ENCODE measurements at regions not wholly inside any gene's neighbourhood (a gene's known extent, or its start where the extent isn't known, plus 50 kb on each side); places are given as distances from the start of the nearest gene placed in this dataset.

DNA sequence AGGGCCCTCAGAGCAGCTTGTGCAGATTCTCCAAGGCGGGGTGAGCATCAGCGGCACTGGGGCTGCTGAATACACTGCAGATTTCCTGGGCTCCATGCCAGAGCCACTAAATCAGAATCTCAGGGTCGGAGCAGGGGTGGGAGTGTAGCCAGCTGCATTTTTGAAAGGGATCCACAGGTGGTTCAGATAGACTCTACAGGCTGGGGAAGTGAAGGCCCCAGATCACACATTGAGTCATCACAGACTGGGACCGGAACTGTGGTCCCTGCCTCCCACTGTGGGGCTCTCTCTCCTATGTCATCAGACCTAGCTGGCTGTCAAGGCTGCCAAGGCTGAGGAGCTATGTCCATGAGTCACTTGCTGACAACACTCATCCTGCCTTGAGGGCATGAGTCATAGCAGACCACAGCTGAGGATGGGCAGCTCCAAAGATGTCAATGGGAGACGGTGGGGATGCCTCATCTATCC lies 162.3 kb upstream of the MAMLD1 start (continued):
- TF ChIP-seq, protein P1, sequence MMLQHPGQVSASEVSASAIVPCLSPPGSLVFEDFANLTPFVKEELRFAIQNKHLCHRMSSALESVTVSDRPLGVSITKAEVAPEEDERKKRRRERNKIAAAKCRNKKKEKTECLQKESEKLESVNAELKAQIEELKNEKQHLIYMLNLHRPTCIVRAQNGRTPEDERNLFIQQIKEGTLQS (CRISPR knock-in tag; IDR thresholded peaks at IDR 0.05), result peak; percentile 51; the same call in 1 of the 2 replicates
- TF ChIP-seq MED8 (CRISPR knock-in tag; IDR thresholded peaks at IDR 0.05; ENCODE audit: insufficient replicate concordance) (no peak), GTF2F1 (IDR thresholded peaks at IDR 0.05; ENCODE audit: low read length) (no peak), GABPB1 (CRISPR knock-in tag; IDR thresholded peaks at IDR 0.05) (peak; percentile 33; the same call in 1 of the 2 replicates)
- TF ChIP-seq, protein P2, sequence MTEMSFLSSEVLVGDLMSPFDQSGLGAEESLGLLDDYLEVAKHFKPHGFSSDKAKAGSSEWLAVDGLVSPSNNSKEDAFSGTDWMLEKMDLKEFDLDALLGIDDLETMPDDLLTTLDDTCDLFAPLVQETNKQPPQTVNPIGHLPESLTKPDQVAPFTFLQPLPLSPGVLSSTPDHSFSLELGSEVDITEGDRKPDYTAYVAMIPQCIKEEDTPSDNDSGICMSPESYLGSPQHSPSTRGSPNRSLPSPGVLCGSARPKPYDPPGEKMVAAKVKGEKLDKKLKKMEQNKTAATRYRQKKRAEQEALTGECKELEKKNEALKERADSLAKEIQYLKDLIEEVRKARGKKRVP (CRISPR knock-in tag; IDR thresholded peaks at IDR 0.05), result peak in 1 of 2 experiments; percentile 45; a peak in 1 of 4 replicates

DNA sequence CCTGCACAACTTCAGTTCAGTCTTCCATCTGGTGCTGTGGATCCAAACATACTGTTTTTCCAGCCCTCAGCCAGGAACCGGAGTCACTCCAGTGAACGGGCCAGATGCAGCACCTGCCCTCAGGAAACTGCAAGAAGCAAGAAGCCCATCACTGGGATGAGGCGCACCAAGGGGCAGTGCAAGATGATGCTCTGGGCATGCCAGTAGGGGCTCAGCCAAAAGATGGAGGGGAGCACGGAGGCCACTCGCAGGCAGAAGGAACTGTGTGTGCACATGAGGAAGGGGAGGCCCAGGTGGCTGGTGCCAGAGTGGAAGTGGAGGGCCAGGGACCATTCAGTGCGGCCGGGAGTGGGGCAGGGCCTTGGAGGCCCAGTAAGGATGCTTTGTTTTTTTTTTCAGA lies 161.7 kb upstream of the MAMLD1 start:
- no peaks in the 10 kb centered on the region for H3K36me3 ChIP-seq (replicated peaks in 1 of 2; ENCODE audit: control insufficient read depth in 1 of 2, insufficient read depth in 2 of 2, low read length in 2 of 2)
- no peak overlapping the region for H3K27ac ChIP-seq (ENCODE audit: extremely low read length, insufficient read depth, low read length)
- H3K9ac ChIP-seq (ENCODE audit: insufficient read depth, low read depth, low read length), result no peak overlapping the region
- whole genome bisulfite sequencing (ENCODE audit: low lambda C conversion rate), result 17% methylated on average over 4 of the region's 7 CpGs
- CTCF ChIA-PET (ENCODE audit: low intra/inter-chr PET ratio, low total read pairs), result no interaction called here
- TF ChIP-seq KDM4B (CRISPR knock-in tag; IDR thresholded peaks at IDR 0.05), result no peak
- TF ChIP-seq HDAC2 (CRISPR knock-in tag; IDR thresholded peaks at IDR 0.05), result no peak
- TF ChIP-seq ZNF720 (CRISPR knock-in tag; IDR thresholded peaks at IDR 0.05), result no peak
- TF ChIP-seq, protein P3, sequence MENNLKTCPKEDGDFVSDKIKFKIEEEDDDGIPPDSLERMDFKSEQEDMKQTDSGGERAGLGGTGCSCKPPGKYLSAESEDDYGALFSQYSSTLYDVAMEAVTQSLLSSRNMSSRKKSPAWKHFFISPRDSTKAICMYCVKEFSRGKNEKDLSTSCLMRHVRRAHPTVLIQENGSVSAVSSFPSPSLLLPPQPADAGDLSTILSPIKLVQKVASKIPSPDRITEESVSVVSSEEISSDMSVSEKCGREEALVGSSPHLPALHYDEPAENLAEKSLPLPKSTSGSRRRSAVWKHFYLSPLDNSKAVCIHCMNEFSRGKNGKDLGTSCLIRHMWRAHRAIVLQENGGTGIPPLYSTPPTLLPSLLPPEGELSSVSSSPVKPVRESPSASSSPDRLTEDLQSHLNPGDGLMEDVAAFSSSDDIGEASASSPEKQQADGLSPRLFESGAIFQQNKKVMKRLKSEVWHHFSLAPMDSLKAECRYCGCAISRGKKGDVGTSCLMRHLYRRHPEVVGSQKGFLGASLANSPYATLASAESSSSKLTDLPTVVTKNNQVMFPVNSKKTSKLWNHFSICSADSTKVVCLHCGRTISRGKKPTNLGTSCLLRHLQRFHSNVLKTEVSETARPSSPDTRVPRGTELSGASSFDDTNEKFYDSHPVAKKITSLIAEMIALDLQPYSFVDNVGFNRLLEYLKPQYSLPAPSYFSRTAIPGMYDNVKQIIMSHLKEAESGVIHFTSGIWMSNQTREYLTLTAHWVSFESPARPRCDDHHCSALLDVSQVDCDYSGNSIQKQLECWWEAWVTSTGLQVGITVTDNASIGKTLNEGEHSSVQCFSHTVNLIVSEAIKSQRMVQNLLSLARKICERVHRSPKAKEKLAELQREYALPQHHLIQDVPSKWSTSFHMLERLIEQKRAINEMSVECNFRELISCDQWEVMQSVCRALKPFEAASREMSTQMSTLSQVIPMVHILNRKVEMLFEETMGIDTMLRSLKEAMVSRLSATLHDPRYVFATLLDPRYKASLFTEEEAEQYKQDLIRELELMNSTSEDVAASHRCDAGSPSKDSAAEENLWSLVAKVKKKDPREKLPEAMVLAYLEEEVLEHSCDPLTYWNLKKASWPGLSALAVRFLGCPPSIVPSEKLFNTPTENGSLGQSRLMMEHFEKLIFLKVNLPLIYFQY (CRISPR knock-in tag; IDR thresholded peaks at IDR 0.05; ENCODE audit: borderline replicate concordance), result no peak
- H3K4me3 ChIP-seq (replicated peaks in 1 of 3; ENCODE audit: insufficient read depth in 1 of 3, low read depth in 2 of 3, low read length in 3 of 3), result no peak overlapping the region
- FAIRE-seq (no peak), ATAC-seq (no peak), DNase-seq (ENCODE audit: low spot score) (no peak)
- no TSS peak for BruUV-seq (replicated peaks)
- no peaks in the 10 kb centered on the region for H3K4me1 ChIP-seq (ENCODE audit: insufficient read depth, low read length)
- H3K9me3 ChIP-seq (ENCODE audit: low read length), result no peaks in the 10 kb centered on the region
- intact Hi-C loops (cut with micrococcal nuclease; ENCODE audit: unreplicated experiment) (no loop called here), in situ Hi-C loops (cut with HindIII; ENCODE audit: extremely low pct_ligation_motif_present, low pct_unique_long_range_greater_than_20kb) (no loop called here)
- H3K27me3 ChIP-seq (ENCODE audit: control insufficient read depth in 1 of 2, insufficient read depth in 2 of 2, low read length in 2 of 2), result no peaks in the 10 kb centered on the region
- no peaks in the 10 kb centered on the region for H4K20me1 ChIP-seq (ENCODE audit: insufficient read depth, low read length)
- H3K4me2 ChIP-seq (ENCODE audit: low read depth, low read length), result no peak overlapping the region
- no peaks in the 10 kb centered on the region for H3K79me2 ChIP-seq (ENCODE audit: insufficient read depth, low read length)
- no peak overlapping the region for H2AFZ ChIP-seq (ENCODE audit: low read length)
- POLR2A ChIA-PET, result no interaction called here

Measured in HepG2 (cell line).